ENCODE measurements at regions not wholly inside any gene's neighbourhood (a gene's known extent, or its start where the extent isn't known, plus 50 kb on each side); places are given as distances from the start of the nearest gene placed in this dataset.

DNA sequence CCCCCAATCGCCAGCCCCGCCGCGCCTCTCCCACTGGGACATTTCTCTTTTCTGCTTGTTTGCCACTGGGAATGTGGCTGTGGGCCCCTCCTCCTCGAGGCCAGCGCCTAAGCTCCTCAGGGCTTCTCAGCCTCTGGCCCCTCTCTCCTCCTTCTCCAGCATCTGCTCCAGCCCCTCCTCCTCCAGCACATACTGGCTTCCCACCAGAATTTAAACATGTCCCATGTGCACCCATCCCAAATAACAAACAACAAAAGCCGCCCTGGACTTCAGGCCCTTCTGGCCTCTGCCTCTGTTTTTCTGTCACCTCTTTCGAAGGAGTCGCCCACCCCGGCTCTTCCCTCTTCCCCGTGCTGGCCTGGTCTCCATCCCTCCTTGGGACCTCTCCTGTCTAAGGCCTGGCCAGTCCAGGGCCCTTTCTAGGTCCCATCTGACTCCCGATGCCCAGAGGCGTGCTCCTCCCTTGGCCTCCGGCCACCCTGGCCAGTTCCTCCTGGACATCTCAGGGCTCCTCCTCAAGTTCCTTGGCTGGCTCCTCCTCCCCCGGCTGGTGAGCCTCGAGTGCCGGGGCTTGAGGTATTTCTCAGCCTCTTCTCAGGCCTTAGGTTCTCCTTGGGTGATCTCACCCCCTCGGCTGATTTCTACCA lies 94.6 kb upstream of the SLC6A6 start:
- DNase-seq: no peak

DNA sequence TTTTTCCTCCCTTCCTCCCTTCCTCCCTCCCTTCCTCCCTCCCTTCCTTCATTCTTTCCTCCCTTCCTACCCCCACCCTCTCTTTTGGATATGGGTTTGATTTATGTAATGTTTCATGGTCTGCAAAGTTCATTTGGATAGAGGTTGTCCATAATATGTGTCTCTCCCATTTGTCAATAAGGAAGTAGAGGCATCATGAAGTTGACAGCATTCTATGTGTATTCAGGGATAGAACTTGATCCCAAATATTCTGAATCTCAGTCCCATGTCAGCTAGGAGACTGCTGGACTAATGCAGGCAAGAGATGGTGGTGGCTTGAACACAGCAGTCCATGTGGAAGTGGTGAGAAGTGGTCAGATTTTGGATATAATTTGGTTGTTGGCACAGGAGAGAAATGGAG lies 90.7 kb upstream of the SLC6A6 start:
- no peak for DNase-seq

GRCh38 chr3:14312375-14312774 lies 90.0 kb upstream of the SLC6A6 start:
- no peak for DNase-seq

DNA sequence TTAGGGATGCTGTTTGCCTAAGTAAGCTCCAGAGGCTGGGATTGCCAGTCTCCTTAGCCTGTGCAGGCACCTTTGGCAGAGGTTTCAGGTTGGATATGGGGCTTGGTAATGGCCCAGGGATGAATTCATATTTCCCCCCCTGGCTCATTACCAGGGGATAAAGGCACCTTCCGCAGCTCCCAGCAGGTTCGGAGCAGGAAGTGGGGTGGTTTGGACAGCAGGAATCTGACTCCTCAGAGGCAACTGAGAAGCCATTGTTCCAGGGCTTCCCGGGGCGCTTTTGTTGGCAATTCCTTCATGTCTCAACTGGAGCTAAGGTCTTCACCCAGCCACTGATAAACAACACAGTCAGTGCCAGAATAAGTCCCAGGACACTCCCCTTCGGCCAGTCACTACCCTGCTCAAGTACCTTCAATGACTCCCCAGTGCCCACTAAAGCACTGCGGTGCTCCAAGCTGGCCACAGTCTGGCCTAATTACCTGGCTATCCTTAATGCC lies 85.3 kb upstream of the SLC6A6 start:
- no peak for DNase-seq

- DNase-seq: no peak
Measured at GRCh38 chr3:14318646-14319045, 83.8 kb upstream of the SLC6A6 start.

DNA sequence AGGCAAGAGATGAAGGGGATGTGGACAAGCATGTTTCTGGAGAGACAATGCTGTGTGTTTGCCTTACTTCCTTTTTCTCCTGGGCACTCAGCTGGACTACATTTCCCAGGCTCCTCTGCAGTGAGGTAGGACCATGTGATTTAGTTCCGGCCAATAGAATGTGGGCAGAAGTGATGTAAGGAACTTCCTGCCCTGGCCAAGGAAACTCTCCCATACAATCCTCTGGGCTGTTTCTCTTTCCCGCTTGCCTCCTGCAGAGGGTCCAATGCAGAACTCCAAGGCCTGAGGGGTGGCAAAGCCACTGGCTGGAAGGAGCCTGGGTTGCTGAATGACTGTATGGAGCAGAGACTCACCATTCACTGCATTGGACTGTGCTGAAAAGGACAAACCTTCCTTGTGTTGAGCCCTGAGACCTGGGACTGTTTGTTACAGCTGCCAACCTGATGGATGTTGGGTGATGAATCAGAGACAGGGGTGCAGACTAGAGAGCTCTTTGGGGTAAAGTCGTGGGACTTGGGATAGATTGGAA lies 82.7 kb upstream of the SLC6A6 start:
- no peak for DNase-seq

DNA sequence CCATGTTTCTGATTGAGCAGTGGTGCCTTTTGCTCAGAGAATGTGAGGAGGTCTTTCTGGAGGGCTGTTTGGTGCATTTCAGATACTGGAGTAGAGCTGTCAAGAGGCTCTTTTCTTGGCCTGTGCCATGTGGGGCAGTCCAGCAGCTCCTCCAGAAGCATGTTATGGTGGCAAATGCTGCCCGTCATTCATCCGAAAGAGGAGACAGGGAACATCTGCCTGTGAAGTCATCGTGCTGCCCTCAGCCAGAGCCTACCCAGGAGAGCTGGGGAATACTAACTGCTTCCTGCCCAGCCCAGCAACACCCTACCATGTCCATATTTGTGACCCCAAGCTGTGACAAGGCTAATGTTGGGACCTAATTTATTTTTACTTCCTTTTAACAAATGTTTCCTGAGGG lies 82.2 kb upstream of the SLC6A6 start:
- no peak for DNase-seq

GRCh38 chr3:14322001-14322400 lies 80.4 kb upstream of the SLC6A6 start:
- no peak for DNase-seq

- DNase-seq: no peak
Measured at GRCh38 chr3:14322667-14323295, 79.6 kb upstream of the SLC6A6 start.

- no peak for DNase-seq
Measured at GRCh38 chr3:14323401-14324223, 78.8 kb upstream of the SLC6A6 start.

- DNase-seq: no peak
Measured at GRCh38 chr3:14324224-14324944, 78.0 kb upstream of the SLC6A6 start.

- DNase-seq: no peak
Measured at GRCh38 chr3:14328422-14328821, 74.0 kb upstream of the SLC6A6 start.

- no peak for DNase-seq
Measured at GRCh38 chr3:14329116-14329830, 73.1 kb upstream of the SLC6A6 start.

DNA sequence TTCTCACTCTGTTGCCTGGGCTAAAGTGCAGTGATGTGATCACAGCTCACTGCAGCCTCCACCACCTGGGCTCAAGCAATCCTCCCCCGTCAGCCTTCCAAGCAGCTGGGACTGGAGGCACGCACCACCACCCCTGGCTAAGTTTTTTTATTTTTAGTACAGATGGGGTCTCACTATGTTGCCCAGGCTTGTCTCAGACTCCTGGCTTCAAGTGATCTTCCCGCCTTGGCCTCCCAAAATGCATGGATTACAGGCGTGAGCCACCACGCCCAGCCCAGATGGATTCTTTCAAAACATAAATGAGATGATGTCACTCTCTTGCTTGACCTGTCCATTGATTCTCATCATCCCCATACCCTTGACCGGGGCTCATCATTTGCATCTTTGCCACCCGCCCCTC lies 72.6 kb upstream of the SLC6A6 start:
- no peak for DNase-seq

DNA sequence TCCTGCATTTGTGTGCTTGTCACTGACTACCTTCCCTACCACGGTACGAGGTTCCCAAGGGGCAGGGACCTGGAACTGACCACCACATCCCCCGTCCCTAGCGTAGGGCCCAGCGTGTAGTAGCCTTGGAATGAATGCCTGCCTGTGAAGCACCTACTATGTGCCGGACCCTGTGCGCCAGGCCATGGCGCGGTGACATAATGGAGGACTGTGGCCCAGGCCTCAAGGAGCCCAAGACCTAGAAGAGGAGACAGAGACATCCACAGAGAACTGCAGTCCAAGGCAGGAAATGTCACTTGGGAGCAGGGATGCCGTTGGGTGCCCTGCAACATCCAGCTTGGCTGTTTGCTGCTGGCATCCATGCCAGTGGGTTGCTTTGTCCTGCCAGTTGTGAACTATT lies 71.9 kb upstream of the SLC6A6 start:
- no peak for DNase-seq

DNA sequence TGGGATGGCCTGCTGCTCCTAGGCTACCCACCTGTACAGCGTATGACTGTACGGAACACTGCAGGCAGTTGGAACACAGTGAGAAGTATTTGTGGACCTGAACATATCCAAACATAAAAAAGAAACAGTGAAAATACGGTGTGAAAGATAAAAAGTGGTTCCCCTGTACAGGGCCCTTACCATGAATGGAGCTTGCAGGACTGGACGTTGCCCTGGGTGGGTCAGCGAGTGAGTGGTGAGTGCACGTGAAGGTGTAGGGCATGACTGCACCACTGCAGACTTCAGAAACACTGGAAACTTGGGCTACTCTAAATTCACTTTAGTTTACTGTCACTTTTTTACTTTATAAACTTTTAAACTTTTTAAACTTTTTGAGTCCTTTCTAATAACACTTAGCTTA lies 71.2 kb upstream of the SLC6A6 start:
- DNase-seq: no peak

DNA sequence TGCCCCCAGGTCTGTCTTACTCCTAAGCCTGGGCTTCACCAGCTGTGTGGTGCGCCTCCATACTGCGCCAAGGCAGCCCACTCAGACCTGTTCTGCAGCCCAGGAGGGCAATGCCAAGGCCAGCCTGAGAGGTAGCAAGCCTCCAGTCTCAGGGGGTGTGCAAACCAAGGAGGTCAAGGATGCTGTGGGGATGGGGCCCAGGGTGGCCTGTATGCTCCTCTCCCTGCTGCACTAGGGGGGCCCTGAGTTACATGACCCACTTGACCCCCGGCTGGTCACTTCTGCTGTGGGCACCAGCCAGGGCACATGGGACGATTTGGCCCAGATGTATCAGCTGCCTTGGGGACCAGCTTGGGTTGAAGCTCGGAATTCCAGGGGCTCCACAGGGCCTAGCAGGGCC lies 70.0 kb upstream of the SLC6A6 start:
- DNase-seq: no peak

- no peak for DNase-seq
Measured at GRCh38 chr3:14333215-14333614, 69.2 kb upstream of the SLC6A6 start.

DNA sequence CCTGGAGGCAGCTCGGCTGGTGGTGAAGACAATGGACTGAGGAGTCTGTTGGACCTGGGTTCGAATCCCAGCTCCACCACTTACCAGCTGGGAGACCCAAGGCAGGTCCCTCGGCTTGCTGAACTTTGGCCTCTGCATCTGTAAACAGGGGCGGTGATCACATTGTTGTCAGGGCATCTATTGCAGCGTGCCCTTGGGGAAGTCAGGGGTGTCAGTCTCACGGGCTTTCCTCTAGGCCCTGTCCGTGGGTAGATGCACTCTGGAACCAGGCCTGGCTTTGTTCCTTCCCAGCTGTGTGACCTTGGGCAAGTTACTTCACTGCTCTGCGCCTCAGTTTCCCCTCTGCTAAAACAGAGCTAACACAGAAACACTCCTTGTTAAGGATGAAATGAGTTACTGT lies 68.8 kb upstream of the SLC6A6 start:
- no peak for DNase-seq

- DNase-seq: no peak
Measured at GRCh38 chr3:14334136-14334535, 68.3 kb upstream of the SLC6A6 start.

- DNase-seq: no peak
Measured at GRCh38 chr3:14334936-14335335, 67.5 kb upstream of the SLC6A6 start.

All from right lung (tissue), 2 donors.